K562 (cell line): ENCODE measurements at regions not wholly inside any gene's neighbourhood (a gene's known extent, or its start where the extent isn't known, plus 50 kb on each side); places are given as distances from the start of the nearest gene placed in this dataset.

Experiments used
- ARID3A ChIP-seq: IDR thresholded peaks from 2 replicates; pipeline ENCODE4 v1.6.1; 2012; ENCODE audit warnings: low read depth, low read length, improper control_type of control experiment, borderline replicate concordance
- CTCF ChIP-seq, 3 experiments: IDR thresholded peaks in 2 of 3; conservative IDR thresholded peaks in 1 of 3; 2 replicates each; pipeline ENCODE4 v1.5.1; 2011 to 2012; ENCODE audit warnings: low read length in 3 of 3, mild to moderate bottlenecking in 3 of 3, control low read depth in 2 of 3, improper control_type of control experiment in 1 of 3, inconsistent platforms in 1 of 3, low read depth in 1 of 3, mixed read lengths in 1 of 3, moderate library complexity in 1 of 3; ENCODE audit not compliant: insufficient read depth in 2 of 3
- EZH2 ChIP-seq: IDR thresholded peaks from 2 replicates; pipeline ENCODE4 v1.6.1; 2012; ENCODE audit warnings: low read depth, mild to moderate bottlenecking, inconsistent platforms, low read length, borderline replicate concordance
- FOXP1 ChIP-seq: sonication (generic); formaldehyde crosslinking; IDR thresholded peaks from 2 replicates; pipeline ENCODE4 v1.8.0; 2022; ENCODE audit warnings: mild to moderate bottlenecking, missing genetic modification reagents
- GTF2F1 ChIP-seq: IDR thresholded peaks from 2 replicates; pipeline ENCODE4 v1.6.1; 2011; ENCODE audit warnings: low read depth, low read length, improper control_type of control experiment
- HDAC3 ChIP-seq: fragments of 450-650 bp; IDR thresholded peaks from 2 replicates; pipeline ENCODE4 v1.6.1; 2018; ENCODE audit warnings: borderline replicate concordance, mild to moderate bottlenecking, moderate library complexity; ENCODE audit not compliant: partially characterized antibody
- JUNB ChIP-seq: fragments of 450-650 bp; formaldehyde crosslinking; conservative IDR thresholded peaks from 2 replicates; pipeline ENCODE4 v1.4.0; 2020; ENCODE audit warnings: mild to moderate bottlenecking
- MECOM ChIP-seq: fragments of 250-450 bp; sonication (Bioruptor Pico); IDR thresholded peaks from 2 replicates; pipeline ENCODE4 v1.8.0; 2022; ENCODE audit warnings: inconsistent platforms
- SAFB2 ChIP-seq: fragments of 200-400 bp; formaldehyde crosslinking; IDR thresholded peaks from 2 replicates; pipeline ENCODE4 v1.6.1; 2018; ENCODE audit warnings: borderline replicate concordance, low read length, low read depth, moderate library complexity; ENCODE audit not compliant: severe bottlenecking
- SMARCB1 ChIP-seq: IDR thresholded peaks from 2 replicates; pipeline ENCODE4 v1.6.1; 2011; ENCODE audit warnings: improper control_type of control experiment, low read depth; ENCODE audit not compliant: insufficient read length
- ZBTB8A ChIP-seq: fragments of 450-650 bp; IDR thresholded peaks from 2 replicates; pipeline ENCODE4 v1.6.1; 2018; ENCODE audit warnings: mild to moderate bottlenecking, moderate library complexity; ENCODE audit not compliant: partially characterized antibody
- ZNF253 ChIP-seq: fragments of 250-450 bp; sonication (Bioruptor Pico); conservative IDR thresholded peaks from 2 replicates; pipeline ENCODE4 v1.6.1; 2021; ENCODE audit warnings: mild to moderate bottlenecking
- ZNF3 ChIP-seq: fragments of 250-450 bp; sonication (Bioruptor Pico); IDR thresholded peaks from 2 replicates; pipeline ENCODE4 v1.5.0; 2021; ENCODE audit warnings: mild to moderate bottlenecking, moderate library complexity
- ZNF398 ChIP-seq: fragments of 250-450 bp; sonication (Bioruptor Pico); IDR thresholded peaks from 2 replicates; pipeline ENCODE4 v1.8.0; 2021; ENCODE audit warnings: moderate library complexity, mild to moderate bottlenecking, inconsistent platforms

GRCh38 chr15:29490747-29491471, 221.3 kb upstream of the NSMCE3 start:
- TF ChIP-seq JUNB (CRISPR knock-in tag), result no peak
- no peak for TF ChIP-seq EZH2
- no peak for TF ChIP-seq ARID3A
- TF ChIP-seq HDAC3, result no peak
- TF ChIP-seq GTF2F1, result no peak
- TF ChIP-seq CTCF (IDR thresholded peaks at IDR 0.05 in 2 of 3, conservative IDR thresholded peaks at IDR 0.05 in 1 of 3; ENCODE audit: insufficient read depth in 2 of 3, low read depth in 1 of 3, low read length in 3 of 3), result no peak
- TF ChIP-seq SMARCB1, result no peak
- no peak for TF ChIP-seq ZNF398 (CRISPR knock-in tag)
- no peak for TF ChIP-seq SAFB2
- TF ChIP-seq MECOM (CRISPR knock-in tag), result no peak
- TF ChIP-seq FOXP1, result no peak
- no peak for TF ChIP-seq ZNF253 (CRISPR knock-in tag)
- no peak for TF ChIP-seq ZBTB8A
- TF ChIP-seq ZNF3, result no peak
